GM23338 (cell line): ENCODE measurements at regions not wholly inside any gene's neighbourhood (a gene's known extent, or its start where the extent isn't known, plus 50 kb on each side); places are given as distances from the start of the nearest gene placed in this dataset.

Experiments used
- CREB1 ChIP-seq: fragments of 250-450 bp; sonication (Bioruptor Pico); IDR thresholded peaks from 2 replicates; pipeline ENCODE4 v1.5.0; 2020; ENCODE audit warnings: low read depth, mild to moderate bottlenecking, moderate library complexity
- EZH2 ChIP-seq: fragments of 200-600 bp; sonication (generic); IDR thresholded peaks from one replicate; pipeline ENCODE4 v1.8.0; 2017; ENCODE audit warnings: antibody characterized with exemption, mild to moderate bottlenecking, low read depth; ENCODE audit not compliant: unreplicated experiment
- EZH2phosphoT487 ChIP-seq: fragments of 200-600 bp; sonication (generic); IDR thresholded peaks from one replicate; pipeline ENCODE4 v1.8.1; 2018; ENCODE audit warnings: antibody characterized with exemption; ENCODE audit not compliant: unreplicated experiment
- JUNB ChIP-seq: IDR thresholded peaks from one replicate; pipeline ENCODE4 v1.6.1; 2016; ENCODE audit warnings: antibody characterized with exemption; ENCODE audit not compliant: unreplicated experiment
- NANOG ChIP-seq: IDR thresholded peaks from 2 replicates; pipeline ENCODE4 v1.6.1; 2016; ENCODE audit warnings: antibody characterized with exemption, borderline replicate concordance
- POLR2AphosphoS5 ChIP-seq: IDR thresholded peaks from 2 replicates; pipeline ENCODE4 v1.6.1; 2016; ENCODE audit warnings: antibody characterized with exemption, low read depth
- STAT1 ChIP-seq: IDR thresholded peaks from one replicate; pipeline ENCODE4 v1.6.1; 2016; ENCODE audit warnings: antibody characterized with exemption; ENCODE audit not compliant: unreplicated experiment
- TF ChIP-seq, protein P1 (sequence below), 2 experiments: fragments of 200-600 bp in 1 of 2; sonication (generic) in 1 of 2; conservative IDR thresholded peaks; 2 replicates each; pipeline versions ENCODE4 v1.5.1 to v1.6.1; 2016 to 2017; ENCODE audit warnings: antibody characterized with exemption in 2 of 2, low read depth in 2 of 2, mild to moderate bottlenecking in 2 of 2, moderate library complexity in 1 of 2
- TF ChIP-seq, protein P2 (sequence below): IDR thresholded peaks from 2 replicates; pipeline ENCODE4 v1.6.1; 2016; ENCODE audit warnings: antibody characterized with exemption
- TF ChIP-seq, protein P3 (sequence below): IDR thresholded peaks from one replicate; pipeline ENCODE4 v1.6.1; 2018; ENCODE audit warnings: antibody characterized with exemption; ENCODE audit not compliant: unreplicated experiment

DNA sequence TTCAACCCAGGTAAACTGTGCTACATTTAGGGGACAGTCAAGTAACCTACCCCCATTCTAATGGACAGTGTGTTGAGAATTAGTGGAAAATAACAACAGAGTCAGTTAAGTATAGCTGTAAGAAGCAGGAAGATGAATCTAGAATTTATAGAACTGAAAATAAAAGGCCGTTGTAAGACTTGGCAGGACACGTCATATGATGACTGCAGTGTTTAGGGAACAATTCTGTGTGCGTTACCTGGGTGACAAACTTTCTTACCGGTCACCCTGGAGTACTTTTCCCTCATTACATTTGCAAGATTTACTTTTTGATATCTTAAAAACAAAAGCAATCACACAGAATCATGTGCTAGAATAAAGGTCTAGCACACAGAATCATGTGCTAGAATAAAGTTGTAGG, 536.3 kb upstream of the ZNF717 start:
- TF ChIP-seq, protein P1, sequence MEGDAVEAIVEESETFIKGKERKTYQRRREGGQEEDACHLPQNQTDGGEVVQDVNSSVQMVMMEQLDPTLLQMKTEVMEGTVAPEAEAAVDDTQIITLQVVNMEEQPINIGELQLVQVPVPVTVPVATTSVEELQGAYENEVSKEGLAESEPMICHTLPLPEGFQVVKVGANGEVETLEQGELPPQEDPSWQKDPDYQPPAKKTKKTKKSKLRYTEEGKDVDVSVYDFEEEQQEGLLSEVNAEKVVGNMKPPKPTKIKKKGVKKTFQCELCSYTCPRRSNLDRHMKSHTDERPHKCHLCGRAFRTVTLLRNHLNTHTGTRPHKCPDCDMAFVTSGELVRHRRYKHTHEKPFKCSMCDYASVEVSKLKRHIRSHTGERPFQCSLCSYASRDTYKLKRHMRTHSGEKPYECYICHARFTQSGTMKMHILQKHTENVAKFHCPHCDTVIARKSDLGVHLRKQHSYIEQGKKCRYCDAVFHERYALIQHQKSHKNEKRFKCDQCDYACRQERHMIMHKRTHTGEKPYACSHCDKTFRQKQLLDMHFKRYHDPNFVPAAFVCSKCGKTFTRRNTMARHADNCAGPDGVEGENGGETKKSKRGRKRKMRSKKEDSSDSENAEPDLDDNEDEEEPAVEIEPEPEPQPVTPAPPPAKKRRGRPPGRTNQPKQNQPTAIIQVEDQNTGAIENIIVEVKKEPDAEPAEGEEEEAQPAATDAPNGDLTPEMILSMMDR (conservative IDR thresholded peaks at IDR 0.05; ENCODE audit: low read depth in 2 of 2) = no peak
- TF ChIP-seq NANOG (no peak), POLR2AphosphoS5 (no peak), JUNB (no peak), EZH2 (no peak), EZH2phosphoT487 (no peak), CREB1 (no peak), STAT1 (no peak)
- TF ChIP-seq, protein P2, sequence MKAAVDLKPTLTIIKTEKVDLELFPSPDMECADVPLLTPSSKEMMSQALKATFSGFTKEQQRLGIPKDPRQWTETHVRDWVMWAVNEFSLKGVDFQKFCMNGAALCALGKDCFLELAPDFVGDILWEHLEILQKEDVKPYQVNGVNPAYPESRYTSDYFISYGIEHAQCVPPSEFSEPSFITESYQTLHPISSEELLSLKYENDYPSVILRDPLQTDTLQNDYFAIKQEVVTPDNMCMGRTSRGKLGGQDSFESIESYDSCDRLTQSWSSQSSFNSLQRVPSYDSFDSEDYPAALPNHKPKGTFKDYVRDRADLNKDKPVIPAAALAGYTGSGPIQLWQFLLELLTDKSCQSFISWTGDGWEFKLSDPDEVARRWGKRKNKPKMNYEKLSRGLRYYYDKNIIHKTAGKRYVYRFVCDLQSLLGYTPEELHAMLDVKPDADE = no peak
- TF ChIP-seq, protein P3, sequence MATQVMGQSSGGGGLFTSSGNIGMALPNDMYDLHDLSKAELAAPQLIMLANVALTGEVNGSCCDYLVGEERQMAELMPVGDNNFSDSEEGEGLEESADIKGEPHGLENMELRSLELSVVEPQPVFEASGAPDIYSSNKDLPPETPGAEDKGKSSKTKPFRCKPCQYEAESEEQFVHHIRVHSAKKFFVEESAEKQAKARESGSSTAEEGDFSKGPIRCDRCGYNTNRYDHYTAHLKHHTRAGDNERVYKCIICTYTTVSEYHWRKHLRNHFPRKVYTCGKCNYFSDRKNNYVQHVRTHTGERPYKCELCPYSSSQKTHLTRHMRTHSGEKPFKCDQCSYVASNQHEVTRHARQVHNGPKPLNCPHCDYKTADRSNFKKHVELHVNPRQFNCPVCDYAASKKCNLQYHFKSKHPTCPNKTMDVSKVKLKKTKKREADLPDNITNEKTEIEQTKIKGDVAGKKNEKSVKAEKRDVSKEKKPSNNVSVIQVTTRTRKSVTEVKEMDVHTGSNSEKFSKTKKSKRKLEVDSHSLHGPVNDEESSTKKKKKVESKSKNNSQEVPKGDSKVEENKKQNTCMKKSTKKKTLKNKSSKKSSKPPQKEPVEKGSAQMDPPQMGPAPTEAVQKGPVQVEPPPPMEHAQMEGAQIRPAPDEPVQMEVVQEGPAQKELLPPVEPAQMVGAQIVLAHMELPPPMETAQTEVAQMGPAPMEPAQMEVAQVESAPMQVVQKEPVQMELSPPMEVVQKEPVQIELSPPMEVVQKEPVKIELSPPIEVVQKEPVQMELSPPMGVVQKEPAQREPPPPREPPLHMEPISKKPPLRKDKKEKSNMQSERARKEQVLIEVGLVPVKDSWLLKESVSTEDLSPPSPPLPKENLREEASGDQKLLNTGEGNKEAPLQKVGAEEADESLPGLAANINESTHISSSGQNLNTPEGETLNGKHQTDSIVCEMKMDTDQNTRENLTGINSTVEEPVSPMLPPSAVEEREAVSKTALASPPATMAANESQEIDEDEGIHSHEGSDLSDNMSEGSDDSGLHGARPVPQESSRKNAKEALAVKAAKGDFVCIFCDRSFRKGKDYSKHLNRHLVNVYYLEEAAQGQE = no peak
